HepG2 (cell line): ENCODE measurements at regions not wholly inside any gene's neighbourhood (a gene's known extent, or its start where the extent isn't known, plus 50 kb on each side); places are given as distances from the start of the nearest gene placed in this dataset.

Experiments
- ATAC-seq: fragments of 200-7000 bp; cut with Tn5 transposase; 3 replicates; pipeline ENCODE4 v1.9.1; 2020; ENCODE audit warnings: mild to moderate bottlenecking, moderate library complexity
- BruUV-seq: library from RNA; stranded (reverse); fragments of 400-500 nt; replicated peaks from 2 replicates; lab custom pipeline; 2021; lab: Mats Ljungman, UMichigan
- CTCF ChIA-PET: fragments of 300-600 bp; formaldehyde crosslinking; extraction: SDS; loops from one replicate; lab custom pipeline; 2021; ENCODE audit warnings: low total read pairs, inconsistent platforms, low intra/inter-chr PET ratio; lab: Yijun Ruan, JAX
- POLR2A ChIA-PET: fragments of 350-600 bp; sonication (Branson Sonifier 250); formaldehyde crosslinking; loops from one replicate; lab custom pipeline; 2020; ENCODE audit warnings: antibody characterized with exemption, inconsistent platforms; lab: Yijun Ruan, JAX
- DNase-seq: peaks from one replicate; pipeline ENCODE4 v3.0.0-alpha.2; 2015; ENCODE audit warnings: low spot score
- FAIRE-seq: peaks from 3 replicates; lab custom pipeline; 2011; peaks lifted over from hg19 to GRCh38; lab: Jason Lieb, UNC
- H2AFZ ChIP-seq: one replicate; pipeline ENCODE4 v1.6.1; 2011; ENCODE audit warnings: low read length, inconsistent platforms
- H3K27ac ChIP-seq: fragments of 300-600 bp; 3 replicates; pipeline ENCODE4 v1.8.0; 2011; ENCODE audit warnings: mixed run types, mild to moderate bottlenecking, mixed read lengths, low read length, inconsistent platforms; ENCODE audit not compliant: insufficient read depth; ENCODE audit errors: extremely low read length
- H3K27me3 ChIP-seq, 2 experiments: fragments of 200-600 bp in 1 of 2; 2 replicates in 1 of 2; 3 replicates in 1 of 2; pipeline versions ENCODE4 v1.6.0 to v1.8.0; 2011; ENCODE audit warnings: low read length in 2 of 2, mild to moderate bottlenecking in 2 of 2, moderate library complexity in 2 of 2, inconsistent platforms in 1 of 2; ENCODE audit not compliant: insufficient read depth in 2 of 2, control insufficient read depth in 1 of 2
- H3K36me3 ChIP-seq, 2 experiments: fragments of 200-600 bp in 1 of 2; replicated peaks in 1 of 2; 2 replicates in 1 of 2; 3 replicates in 1 of 2; pipeline versions ENCODE4 v1.5.1 to v1.8.0; 2011; ENCODE audit warnings: low read length in 2 of 2, inconsistent platforms in 1 of 2; ENCODE audit not compliant: insufficient read depth in 2 of 2, control insufficient read depth in 1 of 2
- H3K4me1 ChIP-seq: 2 replicates; pipeline ENCODE4 v1.5.1; 2012; ENCODE audit warnings: low read length, inconsistent platforms; ENCODE audit not compliant: insufficient read depth
- H3K4me2 ChIP-seq: 2 replicates; pipeline ENCODE4 v1.6.0; 2011; ENCODE audit warnings: low read depth, low read length, inconsistent platforms
- H3K4me3 ChIP-seq, 3 experiments: fragments of 200-600 bp in 1 of 3; sonication (generic), shearing (Covaris generic) in 1 of 3; replicated peaks in 1 of 3; 2 replicates each; pipeline ENCODE4 v1.5.1; 2011 to 2016; ENCODE audit warnings: low read length in 3 of 3, inconsistent platforms in 2 of 3, low read depth in 2 of 3, mild to moderate bottlenecking in 2 of 3, control low read depth in 1 of 3, mixed read lengths in 1 of 3; ENCODE audit not compliant: insufficient read depth in 1 of 3
- H3K79me2 ChIP-seq: one replicate; pipeline ENCODE4 v1.6.1; 2011; ENCODE audit warnings: low read length, inconsistent platforms; ENCODE audit not compliant: insufficient read depth
- H3K9ac ChIP-seq: 2 replicates; pipeline ENCODE4 v1.6.0; 2011; ENCODE audit warnings: mild to moderate bottlenecking, low read depth, low read length, inconsistent platforms; ENCODE audit not compliant: insufficient read depth
- H3K9me3 ChIP-seq: 2 replicates; pipeline ENCODE4 v1.5.1; 2012; ENCODE audit warnings: mild to moderate bottlenecking, low read length
- H4K20me1 ChIP-seq: 2 replicates; pipeline ENCODE4 v1.6.0; 2011; ENCODE audit warnings: inconsistent platforms, mild to moderate bottlenecking, low read length, moderate library complexity; ENCODE audit not compliant: insufficient read depth
- EED ChIP-seq: sonication (generic); formaldehyde crosslinking; IDR thresholded peaks from 2 replicates; pipeline ENCODE4 v1.5.0; 2020; ENCODE audit warnings: mild to moderate bottlenecking, missing genetic modification reagents
- MAF1 ChIP-seq: sonication (generic); formaldehyde crosslinking; IDR thresholded peaks from 2 replicates; pipeline ENCODE4 v1.5.0; 2020; ENCODE audit warnings: missing genetic modification reagents, borderline replicate concordance
- PLRG1 ChIP-seq: fragments of 450-650 bp; conservative IDR thresholded peaks from 2 replicates; pipeline ENCODE4 v1.6.1; 2016
- ZNF317 ChIP-seq: sonication (generic); formaldehyde crosslinking; IDR thresholded peaks from 2 replicates; pipeline ENCODE4 v1.5.0; 2020; ENCODE audit warnings: mild to moderate bottlenecking, missing genetic modification reagents
- ZNF432 ChIP-seq: sonication (generic); formaldehyde crosslinking; IDR thresholded peaks from 2 replicates; pipeline ENCODE4 v1.5.0; 2020; ENCODE audit warnings: missing genetic modification reagents, mild to moderate bottlenecking, borderline replicate concordance
- ZNF501 ChIP-seq: sonication (generic); formaldehyde crosslinking; IDR thresholded peaks from 2 replicates; pipeline ENCODE4 v1.5.1; 2020; ENCODE audit warnings: mild to moderate bottlenecking, moderate library complexity, missing genetic modification reagents
- ZNF720 ChIP-seq: sonication (generic); formaldehyde crosslinking; IDR thresholded peaks from 2 replicates; pipeline ENCODE4 v1.4.0; 2020; ENCODE audit warnings: missing genetic modification reagents
- WGBS: methylation state at CpG from one replicate; pipeline ENCODE4 v1.1.6; 2017; ENCODE audit warnings: low lambda C conversion rate; 5-methylcytosine and 5-hydroxymethylcytosine counted together
- in situ Hi-C: cut with HindIII; loops from 2 replicates; pipeline ENCODE4 v1.10.0; 2017; ENCODE audit warnings: low pct_unique_long_range_greater_than_20kb; ENCODE audit not compliant: extremely low pct_ligation_motif_present
- intact Hi-C: fragments of 100-400 bp; cut with micrococcal nuclease; formaldehyde crosslinking; loops from one replicate; pipeline ENCODE4 v1.10.0; 2022; ENCODE audit not compliant: unreplicated experiment
- TF ChIP-seq, protein P1 (sequence below): IDR thresholded peaks from 2 replicates; pipeline ENCODE4 v1.6.1; 2016; ENCODE audit warnings: low read depth
- TF ChIP-seq, protein P2 (sequence below): sonication (generic); formaldehyde crosslinking; IDR thresholded peaks from 2 replicates; pipeline ENCODE4 v1.4.0; 2020; ENCODE audit warnings: missing genetic modification reagents

DNA sequence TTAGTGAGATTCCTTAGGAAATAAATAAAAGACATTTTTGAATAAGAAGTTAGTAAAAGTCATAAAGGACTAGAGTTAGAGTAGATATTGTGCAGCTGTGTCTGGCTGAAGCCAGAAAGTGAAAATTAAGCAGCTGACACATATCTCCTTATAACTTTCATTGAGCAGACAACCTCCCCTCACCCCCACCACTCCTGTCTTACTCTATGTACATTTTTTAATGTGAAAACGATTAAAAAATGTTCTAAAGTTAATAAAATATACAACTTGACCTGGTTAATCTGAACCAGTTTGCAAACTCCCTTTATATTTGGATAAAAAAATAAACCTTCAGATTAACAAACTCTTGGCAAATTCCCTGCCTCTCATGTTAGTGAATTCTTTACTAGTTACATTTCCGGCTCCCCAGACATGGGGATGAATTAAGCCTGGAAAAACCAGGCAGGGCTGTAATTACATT, 462.8 kb downstream of the MEIS1 start:
- intact Hi-C loops (no loop called here), in situ Hi-C loops (no loop called here)
- FAIRE-seq (no peak), ATAC-seq (no peak), DNase-seq (no peak)
- ChIA-PET CTCF (no interaction called here), POLR2A (no interaction called here)
- no peaks in the 10 kb centered on the region for H4K20me1 ChIP-seq
- H3K4me2 ChIP-seq, result no peak overlapping the region
- H3K9ac ChIP-seq, result no peak overlapping the region
- H3K4me3 ChIP-seq, result no peak overlapping the region
- H3K4me1 ChIP-seq, result no peaks in the 10 kb centered on the region
- no peaks in the 10 kb centered on the region for H3K79me2 ChIP-seq
- no peak overlapping the region for H3K27ac ChIP-seq
- BruUV-seq, result no TSS peak
- H3K36me3 ChIP-seq, result no peaks in the 10 kb centered on the region
- WGBS, result under 1% methylated on average over 2 of the region's 2 CpGs
- H3K27me3 ChIP-seq, result no peaks in the 10 kb centered on the region
- H2AFZ ChIP-seq, result no peak overlapping the region
- peaks cover 63% of the 10 kb centered on the region for H3K9me3 ChIP-seq
- TF ChIP-seq EED (CRISPR knock-in tag) (no peak), ZNF432 (CRISPR knock-in tag) (no peak), MAF1 (no peak), ZNF317 (CRISPR knock-in tag) (no peak), ZNF720 (CRISPR knock-in tag) (no peak), ZNF501 (CRISPR knock-in tag) (no peak), PLRG1 (no peak)
- TF ChIP-seq, protein P1, sequence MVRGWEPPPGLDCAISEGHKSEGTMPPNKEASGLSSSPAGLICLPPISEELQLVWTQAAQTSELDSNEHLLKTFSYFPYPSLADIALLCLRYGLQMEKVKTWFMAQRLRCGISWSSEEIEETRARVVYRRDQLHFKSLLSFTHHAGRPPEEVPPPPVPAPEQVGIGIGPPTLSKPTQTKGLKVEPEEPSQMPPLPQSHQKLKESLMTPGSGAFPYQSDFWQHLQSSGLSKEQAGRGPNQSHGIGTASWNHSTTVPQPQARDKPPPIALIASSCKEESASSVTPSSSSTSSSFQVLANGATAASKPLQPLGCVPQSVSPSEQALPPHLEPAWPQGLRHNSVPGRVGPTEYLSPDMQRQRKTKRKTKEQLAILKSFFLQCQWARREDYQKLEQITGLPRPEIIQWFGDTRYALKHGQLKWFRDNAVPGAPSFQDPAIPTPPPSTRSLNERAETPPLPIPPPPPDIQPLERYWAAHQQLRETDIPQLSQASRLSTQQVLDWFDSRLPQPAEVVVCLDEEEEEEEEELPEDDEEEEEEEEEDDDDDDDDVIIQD (CRISPR knock-in tag), result no peak
- TF ChIP-seq, protein P2, sequence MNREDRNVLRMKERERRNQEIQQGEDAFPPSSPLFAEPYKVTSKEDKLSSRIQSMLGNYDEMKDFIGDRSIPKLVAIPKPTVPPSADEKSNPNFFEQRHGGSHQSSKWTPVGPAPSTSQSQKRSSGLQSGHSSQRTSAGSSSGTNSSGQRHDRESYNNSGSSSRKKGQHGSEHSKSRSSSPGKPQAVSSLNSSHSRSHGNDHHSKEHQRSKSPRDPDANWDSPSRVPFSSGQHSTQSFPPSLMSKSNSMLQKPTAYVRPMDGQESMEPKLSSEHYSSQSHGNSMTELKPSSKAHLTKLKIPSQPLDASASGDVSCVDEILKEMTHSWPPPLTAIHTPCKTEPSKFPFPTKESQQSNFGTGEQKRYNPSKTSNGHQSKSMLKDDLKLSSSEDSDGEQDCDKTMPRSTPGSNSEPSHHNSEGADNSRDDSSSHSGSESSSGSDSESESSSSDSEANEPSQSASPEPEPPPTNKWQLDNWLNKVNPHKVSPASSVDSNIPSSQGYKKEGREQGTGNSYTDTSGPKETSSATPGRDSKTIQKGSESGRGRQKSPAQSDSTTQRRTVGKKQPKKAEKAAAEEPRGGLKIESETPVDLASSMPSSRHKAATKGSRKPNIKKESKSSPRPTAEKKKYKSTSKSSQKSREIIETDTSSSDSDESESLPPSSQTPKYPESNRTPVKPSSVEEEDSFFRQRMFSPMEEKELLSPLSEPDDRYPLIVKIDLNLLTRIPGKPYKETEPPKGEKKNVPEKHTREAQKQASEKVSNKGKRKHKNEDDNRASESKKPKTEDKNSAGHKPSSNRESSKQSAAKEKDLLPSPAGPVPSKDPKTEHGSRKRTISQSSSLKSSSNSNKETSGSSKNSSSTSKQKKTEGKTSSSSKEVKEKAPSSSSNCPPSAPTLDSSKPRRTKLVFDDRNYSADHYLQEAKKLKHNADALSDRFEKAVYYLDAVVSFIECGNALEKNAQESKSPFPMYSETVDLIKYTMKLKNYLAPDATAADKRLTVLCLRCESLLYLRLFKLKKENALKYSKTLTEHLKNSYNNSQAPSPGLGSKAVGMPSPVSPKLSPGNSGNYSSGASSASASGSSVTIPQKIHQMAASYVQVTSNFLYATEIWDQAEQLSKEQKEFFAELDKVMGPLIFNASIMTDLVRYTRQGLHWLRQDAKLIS (CRISPR knock-in tag), result no peak
